C4-2B (cell line): ENCODE measurements at regions not wholly inside any gene's neighbourhood (a gene's known extent, or its start where the extent isn't known, plus 50 kb on each side); places are given as distances from the start of the nearest gene placed in this dataset.

Experiments
- H3K27ac ChIP-seq: fragments of 450-650 bp; 2 replicates; pipeline ENCODE4 v1.5.1; 2017
- ZFX ChIP-seq: fragments of 450-650 bp; IDR thresholded peaks from 2 replicates; pipeline ENCODE4 v1.6.1; 2017
- TF ChIP-seq, protein P1 (sequence below): fragments of 450-650 bp; conservative IDR thresholded peaks from 2 replicates; pipeline ENCODE4 v1.5.1; 2017; ENCODE audit warnings: mild to moderate bottlenecking

DNA sequence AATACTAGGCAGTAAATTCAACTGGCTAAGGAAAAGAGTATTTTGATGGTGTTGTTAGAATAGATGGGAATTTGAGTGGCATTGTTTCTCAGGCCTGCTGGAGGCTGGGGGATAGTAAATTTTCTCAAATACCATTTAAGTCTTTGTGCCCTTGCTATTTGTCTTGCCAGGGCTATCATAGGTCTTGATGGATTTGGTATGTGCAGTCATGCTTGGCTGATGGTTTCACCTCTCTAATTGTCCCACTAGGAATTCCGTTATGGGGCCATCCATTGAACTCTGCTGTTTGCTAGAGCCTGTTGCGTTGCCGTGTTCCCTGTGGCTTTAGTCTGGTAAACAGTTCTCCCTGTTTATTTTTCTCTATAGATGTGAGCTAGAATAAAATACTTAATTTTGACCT is 438.1 kb upstream of the FAM98A start:
- TF ChIP-seq, protein P1, sequence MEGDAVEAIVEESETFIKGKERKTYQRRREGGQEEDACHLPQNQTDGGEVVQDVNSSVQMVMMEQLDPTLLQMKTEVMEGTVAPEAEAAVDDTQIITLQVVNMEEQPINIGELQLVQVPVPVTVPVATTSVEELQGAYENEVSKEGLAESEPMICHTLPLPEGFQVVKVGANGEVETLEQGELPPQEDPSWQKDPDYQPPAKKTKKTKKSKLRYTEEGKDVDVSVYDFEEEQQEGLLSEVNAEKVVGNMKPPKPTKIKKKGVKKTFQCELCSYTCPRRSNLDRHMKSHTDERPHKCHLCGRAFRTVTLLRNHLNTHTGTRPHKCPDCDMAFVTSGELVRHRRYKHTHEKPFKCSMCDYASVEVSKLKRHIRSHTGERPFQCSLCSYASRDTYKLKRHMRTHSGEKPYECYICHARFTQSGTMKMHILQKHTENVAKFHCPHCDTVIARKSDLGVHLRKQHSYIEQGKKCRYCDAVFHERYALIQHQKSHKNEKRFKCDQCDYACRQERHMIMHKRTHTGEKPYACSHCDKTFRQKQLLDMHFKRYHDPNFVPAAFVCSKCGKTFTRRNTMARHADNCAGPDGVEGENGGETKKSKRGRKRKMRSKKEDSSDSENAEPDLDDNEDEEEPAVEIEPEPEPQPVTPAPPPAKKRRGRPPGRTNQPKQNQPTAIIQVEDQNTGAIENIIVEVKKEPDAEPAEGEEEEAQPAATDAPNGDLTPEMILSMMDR: no peak
- no peak for TF ChIP-seq ZFX
- no peak overlapping the region for H3K27ac ChIP-seq

- H3K27ac ChIP-seq: no peak overlapping the region
- TF ChIP-seq, protein P1: no peak
- no peak for TF ChIP-seq ZFX
Measured at GRCh38 chr2:34031097-34031496, 432.0 kb upstream of the FAM98A start.

GRCh38 chr2:34030273-34030672 is 431.2 kb upstream of the FAM98A start:
- TF ChIP-seq, protein P1: no peak
- TF ChIP-seq ZFX: no peak

DNA sequence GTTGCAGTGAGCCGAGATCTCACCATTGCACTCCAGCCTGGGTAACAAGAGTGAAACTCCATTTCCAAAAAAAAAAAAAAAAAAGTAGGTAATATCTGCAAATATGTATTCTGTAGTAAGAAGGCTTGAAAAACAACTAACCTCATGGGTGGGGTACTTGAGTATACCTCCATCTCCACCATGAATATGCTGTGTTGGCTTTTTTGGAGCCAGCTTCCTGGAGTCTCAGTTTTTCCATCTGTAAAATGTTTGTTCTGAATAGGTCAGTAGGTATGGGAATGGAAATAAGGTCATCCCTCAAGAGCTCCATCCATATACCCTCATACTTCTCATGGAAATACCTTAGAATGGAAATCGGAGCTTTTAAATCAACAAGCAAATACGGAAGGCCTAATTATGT is 430.0 kb upstream of the FAM98A start:
- TF ChIP-seq ZFX: no peak
- TF ChIP-seq, protein P1: no peak
- H3K27ac ChIP-seq: no peak overlapping the region

More at GRCh38 chr2:34030273-34030672, 431.2 kb upstream of the FAM98A start:
- no peak overlapping the region for H3K27ac ChIP-seq

GRCh38 chr2:34025196-34025595 is 426.1 kb upstream of the FAM98A start:
- no peak overlapping the region for H3K27ac ChIP-seq
- TF ChIP-seq ZFX: no peak
- TF ChIP-seq, protein P1: no peak

GRCh38 chr2:34012715-34013302 is 413.7 kb upstream of the FAM98A start:
- H3K27ac ChIP-seq: no peak overlapping the region
- TF ChIP-seq, protein P1: peak; percentile 85
- TF ChIP-seq ZFX: no peak

DNA sequence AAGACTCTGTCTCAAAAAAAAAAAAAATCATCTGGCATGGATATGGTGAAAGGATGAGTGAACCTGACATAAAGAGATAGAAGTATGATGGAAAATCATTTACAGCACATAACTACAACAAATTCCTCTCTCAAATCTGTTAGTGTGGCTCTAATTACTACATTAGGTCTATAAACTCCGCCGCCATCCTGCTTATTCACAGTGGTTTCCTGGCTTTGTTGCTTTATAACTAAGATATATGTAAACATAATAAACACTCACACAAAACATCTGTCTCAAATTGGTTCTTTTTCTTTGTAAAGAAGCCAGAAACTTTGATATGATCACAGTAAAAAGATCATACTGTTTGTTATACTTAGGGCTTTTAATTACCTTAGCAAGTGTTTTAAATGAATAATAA is 412.6 kb upstream of the FAM98A start:
- H3K27ac ChIP-seq: no peak overlapping the region
- no peak for TF ChIP-seq ZFX
- TF ChIP-seq, protein P1: no peak
